Neuronal stem cell (in vitro differentiated cells): ENCODE measurements at regions not wholly inside any gene's neighbourhood (a gene's known extent, or its start where the extent isn't known, plus 50 kb on each side); places are given as distances from the start of the nearest gene placed in this dataset.

Experiments used
- DNase-seq: peaks from one replicate; pipeline ENCODE4 v3.0.0-alpha.2; 2013; ENCODE audit warnings: low spot score
- H2AFZ ChIP-seq: one replicate; pipeline ENCODE4 v1.6.1; 2013; ENCODE audit warnings: mild to moderate bottlenecking, low read length, inconsistent platforms
- H2AK5ac ChIP-seq: 2 replicates; pipeline ENCODE4 v1.6.1; 2013; ENCODE audit warnings: low read depth, mild to moderate bottlenecking, inconsistent platforms, low read length, moderate library complexity, mixed read lengths
- H2BK120ac ChIP-seq: 2 replicates; pipeline ENCODE4 v1.6.1; 2013; ENCODE audit warnings: low read depth, mild to moderate bottlenecking, inconsistent platforms, low read length, moderate library complexity, mixed read lengths
- H2BK12ac ChIP-seq: one replicate; pipeline ENCODE4 v1.6.1; 2013; ENCODE audit warnings: low read length, inconsistent platforms
- H2BK15ac ChIP-seq: 2 replicates; pipeline ENCODE4 v1.6.1; 2013; ENCODE audit warnings: mild to moderate bottlenecking, low read length, inconsistent platforms, mixed read lengths
- H2BK5ac ChIP-seq: one replicate; pipeline ENCODE4 v1.6.1; 2013; ENCODE audit warnings: inconsistent platforms, mild to moderate bottlenecking, low read length, moderate library complexity
- H3K14ac ChIP-seq: one replicate; pipeline ENCODE4 v1.6.1; 2013; ENCODE audit warnings: low read length, inconsistent platforms
- H3K18ac ChIP-seq: 2 replicates; pipeline ENCODE4 v1.6.1; 2013; ENCODE audit warnings: low read length, inconsistent platforms
- H3K23ac ChIP-seq: 2 replicates; pipeline ENCODE4 v1.6.1; 2013; ENCODE audit warnings: low read depth, mild to moderate bottlenecking, mixed read lengths, low read length, inconsistent platforms; ENCODE audit not compliant: poor library complexity
- H3K27ac ChIP-seq: replicated peaks from 3 replicates; pipeline ENCODE4 v1.5.1; 2013; ENCODE audit warnings: low read length, inconsistent platforms
- H3K27me3 ChIP-seq, 3 experiments: 2 replicates each; pipeline ENCODE4 v1.6.1; 2013; ENCODE audit warnings: low read length in 3 of 3, mild to moderate bottlenecking in 2 of 3, inconsistent platforms in 1 of 3, low read depth in 1 of 3, mixed read lengths in 1 of 3, moderate library complexity in 1 of 3; ENCODE audit not compliant: control insufficient read depth in 3 of 3, insufficient read depth in 3 of 3
- H3K36me3 ChIP-seq, 2 donors: replicated peaks in 1 of 2; 2 replicates each; pipeline ENCODE4 v1.6.1; 2013; ENCODE audit warnings: low read length in 2 of 2; ENCODE audit not compliant: control insufficient read depth in 2 of 2, insufficient read depth in 2 of 2
- H3K4ac ChIP-seq: 2 replicates; pipeline ENCODE4 v1.6.1; 2013; ENCODE audit warnings: inconsistent platforms, mild to moderate bottlenecking, low read length, moderate library complexity
- H3K4me1 ChIP-seq, 2 donors: 1 replicate in 1 of 2; 2 replicates in 1 of 2; pipeline ENCODE4 v1.6.1; 2013; ENCODE audit warnings: low read length in 2 of 2, low read depth in 1 of 2; ENCODE audit not compliant: control insufficient read depth in 2 of 2, insufficient read depth in 1 of 2
- H3K4me2 ChIP-seq: one replicate; pipeline ENCODE4 v1.6.1; 2013; ENCODE audit warnings: mild to moderate bottlenecking, low read length, inconsistent platforms; ENCODE audit not compliant: insufficient read depth, poor library complexity, severe bottlenecking
- H3K4me3 ChIP-seq, 2 donors: 2 replicates each; pipeline ENCODE4 v1.5.1; 2013; ENCODE audit warnings: low read length in 2 of 2, mild to moderate bottlenecking in 2 of 2, inconsistent platforms in 1 of 2, moderate library complexity in 1 of 2
- H3K79me1 ChIP-seq: one replicate; pipeline ENCODE4 v1.6.1; 2013; ENCODE audit warnings: low read depth, mild to moderate bottlenecking, inconsistent platforms, low read length, moderate library complexity
- H3K9ac ChIP-seq: one replicate; pipeline ENCODE4 v1.6.1; 2013; ENCODE audit warnings: mild to moderate bottlenecking, low read depth, low read length, inconsistent platforms; ENCODE audit not compliant: poor library complexity
- H3K9me3 ChIP-seq, 2 donors: replicated peaks in 1 of 2; 2 replicates each; pipeline versions ENCODE3 to v1.6.1; 2013; ENCODE audit warnings: low read length in 2 of 2, mild to moderate bottlenecking in 2 of 2, inconsistent platforms in 1 of 2, low read depth in 1 of 2, mixed read lengths in 1 of 2, moderate library complexity in 1 of 2; ENCODE audit not compliant: control insufficient read depth in 2 of 2, insufficient read depth in 1 of 2
- H4K8ac ChIP-seq: one replicate; pipeline ENCODE4 v1.6.1; 2013; ENCODE audit warnings: low read depth, mild to moderate bottlenecking, inconsistent platforms, low read length, moderate library complexity
- H4K91ac ChIP-seq: one replicate; pipeline ENCODE4 v1.6.1; 2013; ENCODE audit warnings: low read length, low read depth, mild to moderate bottlenecking, inconsistent platforms; ENCODE audit not compliant: poor library complexity
- WGBS, 2 donors: extraction: QIAGEN DNeasy Blood & Tissue Kit; methylation state at CpG; one replicate each; pipeline ENCODE4 v1.1.7; 2013; ENCODE audit warnings: missing lambda C conversion rate in 2 of 2, mixed read lengths in 1 of 2; ENCODE audit not compliant: insufficient read length in 2 of 2, insufficient replicate concordance in 1 of 2; ENCODE audit errors: extremely low coverage in 2 of 2; 5-methylcytosine and 5-hydroxymethylcytosine counted together

DNA sequence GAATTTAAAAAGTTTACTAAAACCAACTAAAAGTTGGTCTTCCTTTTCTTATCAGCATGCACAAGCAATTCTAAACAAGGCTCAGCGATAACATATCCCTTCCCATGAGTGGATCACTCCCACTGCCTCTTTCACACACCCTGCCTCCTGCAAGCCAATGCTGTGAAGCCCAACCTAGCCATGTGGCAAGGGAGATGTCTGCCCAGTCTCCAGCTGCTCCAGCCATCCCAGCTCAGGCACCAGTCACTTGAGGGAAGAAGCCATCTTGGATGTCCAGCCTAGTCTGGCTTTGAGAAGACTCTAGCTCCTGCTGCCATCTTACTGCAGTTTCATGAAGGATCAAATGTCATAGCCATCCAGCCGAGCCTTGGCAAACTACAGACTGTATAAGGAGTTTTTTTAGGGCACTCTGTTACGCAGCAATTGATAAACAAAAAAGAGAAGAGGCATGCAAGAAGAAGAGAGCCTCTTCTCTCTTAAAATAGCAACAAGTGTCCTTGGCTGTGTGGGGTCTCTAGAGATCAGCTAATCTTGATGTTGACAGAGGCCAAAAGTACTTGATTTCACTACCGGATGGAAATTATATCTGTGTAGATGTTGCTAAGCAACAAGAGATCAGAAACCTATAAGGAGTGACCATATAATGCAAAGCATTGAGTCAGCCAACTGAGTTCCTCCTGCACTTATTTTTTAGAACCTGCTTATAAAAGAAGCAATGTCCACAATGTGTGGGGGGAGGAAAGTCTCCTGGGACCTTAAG is 108.9 kb downstream of the PTCSC3 start:
- H3K14ac ChIP-seq, result no peak overlapping the region
- H3K23ac ChIP-seq, result no peak overlapping the region
- no peak overlapping the region for H4K91ac ChIP-seq
- no peak overlapping the region for H3K4ac ChIP-seq
- no peak overlapping the region for H3K9ac ChIP-seq
- H2BK120ac ChIP-seq, result no peak overlapping the region
- no peaks in the 10 kb centered on the region for H3K4me1 ChIP-seq
- H3K9me3 ChIP-seq, result no peaks in the 10 kb centered on the region
- H3K4me2 ChIP-seq, result no peak overlapping the region
- H3K36me3 ChIP-seq, result no peaks in the 10 kb centered on the region
- H3K27me3 ChIP-seq, result peaks cover 0 to 30% (median 0%) of the 10 kb centered on the region in 3 experiments
- DNase-seq, result no peak
- no peak overlapping the region for H2AK5ac ChIP-seq
- no peak overlapping the region for H3K27ac ChIP-seq
- no peak overlapping the region for H2AFZ ChIP-seq
- no CpG with 5 or more reads among the region's 4 CpGs for WGBS, 2 donors
- H3K4me3 ChIP-seq, result peak overlapping the region in 1 of 2 donors; percentile 33
- H3K79me1 ChIP-seq, result no peaks in the 10 kb centered on the region
- H3K18ac ChIP-seq, result peak overlapping the region; percentile 50
- H4K8ac ChIP-seq, result no peak overlapping the region
- no peak overlapping the region for H2BK5ac ChIP-seq
- H2BK12ac ChIP-seq, result no peak overlapping the region
- no peak overlapping the region for H2BK15ac ChIP-seq

- Histone ChIP-seq H3K4me2 (no peak overlapping the region), H3K14ac (no peak overlapping the region), H2BK5ac (no peak overlapping the region), H3K36me3 (no peaks in the 10 kb centered on the region), H2BK15ac (no peak overlapping the region), H3K4me1 (no peaks in the 10 kb centered on the region), H3K23ac (no peak overlapping the region), H3K18ac (no peak overlapping the region), H3K9ac (no peak overlapping the region), H2BK12ac (no peak overlapping the region), H4K8ac (no peak overlapping the region), H3K27me3 (peaks cover 0 to 35% (median 0%) of the 10 kb centered on the region in 3 experiments), H3K4ac (no peak overlapping the region), H4K91ac (no peak overlapping the region), H2AK5ac (no peak overlapping the region), H2AFZ (no peak overlapping the region), H3K27ac (no peak overlapping the region), H2BK120ac (no peak overlapping the region), H3K4me3 (no peak overlapping the region), H3K79me1 (no peaks in the 10 kb centered on the region), H3K9me3 (no peaks in the 10 kb centered on the region)
- no CpG with 5 or more reads among the region's 4 CpGs for WGBS, 2 donors
- no peak for DNase-seq
Measured at GRCh38 chr14:36066636-36067035, 109.9 kb downstream of the PTCSC3 start.

DNA sequence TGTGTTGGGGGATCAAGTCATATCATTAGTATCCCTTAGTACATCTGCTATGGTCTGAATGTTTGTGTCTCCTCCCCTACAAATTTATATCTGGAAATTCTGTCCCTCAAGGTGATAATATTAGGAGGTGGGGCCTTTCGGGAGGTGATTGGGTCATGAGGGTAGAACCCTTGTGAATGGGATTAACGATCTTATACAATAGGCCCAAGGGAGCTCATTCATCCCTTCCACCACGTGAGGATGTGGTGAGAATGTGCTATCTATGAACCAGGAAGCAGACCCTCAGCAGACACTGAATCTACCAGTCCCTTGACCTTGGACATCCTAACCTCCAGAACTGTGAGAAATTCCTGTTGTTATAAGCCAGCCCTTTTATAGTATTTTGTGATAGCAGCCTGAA is 110.7 kb downstream of the PTCSC3 start:
- no peak overlapping the region for H3K23ac ChIP-seq
- H2BK5ac ChIP-seq, result no peak overlapping the region
- H3K4ac ChIP-seq, result no peak overlapping the region
- no peak overlapping the region for H3K27ac ChIP-seq
- no peak overlapping the region for H3K14ac ChIP-seq
- H3K9me3 ChIP-seq, result no peaks in the 10 kb centered on the region
- no peaks in the 10 kb centered on the region for H3K4me1 ChIP-seq
- H3K18ac ChIP-seq, result no peak overlapping the region
- no peak overlapping the region for H4K8ac ChIP-seq
- no peak overlapping the region for H3K4me2 ChIP-seq
- H2BK15ac ChIP-seq, result no peak overlapping the region
- WGBS, 2 donors, result no CpG with 5 or more reads among the region's 3 CpGs
- no peak overlapping the region for H4K91ac ChIP-seq
- H2BK12ac ChIP-seq, result no peak overlapping the region
- no peaks in the 10 kb centered on the region for H3K36me3 ChIP-seq
- H2AK5ac ChIP-seq, result no peak overlapping the region
- no peak overlapping the region for H3K4me3 ChIP-seq
- no peak overlapping the region for H2BK120ac ChIP-seq
- no peak overlapping the region for H3K9ac ChIP-seq
- no peak for DNase-seq
- no peak overlapping the region for H2AFZ ChIP-seq
- H3K79me1 ChIP-seq, result no peaks in the 10 kb centered on the region
- H3K27me3 ChIP-seq, result peaks cover 0 to 36% (median 0%) of the 10 kb centered on the region in 3 experiments

GRCh38 chr14:36059531-36059930 is 117.0 kb downstream of the PTCSC3 start:
- Histone ChIP-seq H3K27ac (no peak overlapping the region), H2BK5ac (no peak overlapping the region), H3K4me3 (no peak overlapping the region), H2AFZ (no peak overlapping the region), H2BK15ac (no peak overlapping the region), H3K4me1 (peaks cover 0 to 5% of the 10 kb centered on the region in 2 donors), H3K4me2 (no peak overlapping the region), H3K9ac (no peak overlapping the region), H3K4ac (no peak overlapping the region), H3K36me3 (no peaks in the 10 kb centered on the region), H3K9me3 (no peaks in the 10 kb centered on the region), H3K79me1 (no peaks in the 10 kb centered on the region), H4K8ac (no peak overlapping the region), H3K18ac (no peak overlapping the region), H2BK12ac (no peak overlapping the region), H2AK5ac (no peak overlapping the region), H2BK120ac (no peak overlapping the region), H4K91ac (no peak overlapping the region), H3K14ac (no peak overlapping the region), H3K23ac (no peak overlapping the region), H3K27me3 (peaks cover 0 to 47% (median 0%) of the 10 kb centered on the region in 3 experiments)
- DNase-seq, result no peak
- WGBS, 2 donors, result no CpG with 5 or more reads among the region's 2 CpGs
